ENCODE measurements at regions not wholly inside any gene's neighbourhood (a gene's known extent, or its start where the extent isn't known, plus 50 kb on each side); places are given as distances from the start of the nearest gene placed in this dataset.

GRCh38 chr20:53656293-53657202 is 62.9 kb upstream of the ZNF217 start:
- H3T11ph ChIP-seq (ENCODE audit: low read length) = no peak overlapping the region
- H3K23me2 ChIP-seq (ENCODE audit: insufficient read length, low read depth, low read length, poor library complexity, severe bottlenecking) = peaks cover 2% of the 10 kb centered on the region
- H3K4me3 Mint-ChIP-seq = no peak overlapping the region
- no peak overlapping the region for H3K14ac ChIP-seq (ENCODE audit: insufficient read depth, low read length)
- WGBS (ENCODE audit: extremely low coverage, insufficient read length, low lambda C conversion rate) = no CpG with 5 or more reads among the region's 4 CpGs
- no peaks in the 10 kb centered on the region for H3K36me3 Mint-ChIP-seq (ENCODE audit: insufficient read depth in 1 of 3, low read depth in 3 of 3)
- H2BK15ac ChIP-seq (ENCODE audit: low read depth, low read length) = no peak overlapping the region
- H3K9me3 ChIP-seq (ENCODE audit: control insufficient read depth, low read depth, low read length) = no peaks in the 10 kb centered on the region
- no peak overlapping the region for H4K8ac ChIP-seq (replicated peaks; ENCODE audit: insufficient read length, low read depth, low read length)
- H3K18ac ChIP-seq (ENCODE audit: insufficient read length, low read depth, low read length) = no peak overlapping the region
- H2BK12ac ChIP-seq (ENCODE audit: insufficient read length, low read depth, low read length) = no peak overlapping the region
- DNase-seq = no peak
- H2BK120ac ChIP-seq (ENCODE audit: low read depth, low read length, poor library complexity, severe bottlenecking) = no peak overlapping the region
- no peaks in the 10 kb centered on the region for H3K9me3 Mint-ChIP-seq
- no peak overlapping the region for H3K23ac ChIP-seq (ENCODE audit: insufficient read length, low read depth, low read length)
- H2AFZ ChIP-seq (ENCODE audit: low read length) = peak overlapping the region; percentile 24
- no peak overlapping the region for H2AK5ac ChIP-seq (ENCODE audit: insufficient read length, low read length)
- TF ChIP-seq CTCF (conservative IDR thresholded peaks at IDR 0.05) = no peak
- no peak overlapping the region for H4K5ac ChIP-seq (ENCODE audit: insufficient read length, low read depth, low read length)
- no peak overlapping the region for H3K56ac ChIP-seq (ENCODE audit: insufficient read length, low read depth, low read length)
- H3K4ac ChIP-seq (ENCODE audit: low read depth, low read length) = no peak overlapping the region
- H3K27me3 Mint-ChIP-seq (ENCODE audit: low read depth) = no peaks in the 10 kb centered on the region
- H3K27ac Mint-ChIP-seq = peak overlapping the region in 2 of 3 experiments; percentile 33 to 59; a peak in 4 of 7 replicates
- H2BK5ac ChIP-seq (ENCODE audit: insufficient read length, low read length) = no peak overlapping the region
- no peaks in the 10 kb centered on the region for H3K27me3 ChIP-seq (ENCODE audit: insufficient read depth, low read length)
- no peak overlapping the region for H3K4me2 ChIP-seq (ENCODE audit: insufficient read depth, insufficient read length, low read length)
- no peak overlapping the region for H3K27ac ChIP-seq (ENCODE audit: insufficient read length, low read depth, low read length)
- H3K79me1 ChIP-seq (ENCODE audit: insufficient read depth, low read depth, low read length, poor library complexity, severe bottlenecking) = no peaks in the 10 kb centered on the region
- no peak overlapping the region for H3K9ac ChIP-seq (ENCODE audit: extremely low read depth, insufficient read length, low read length)
- no peak overlapping the region for H4K91ac ChIP-seq (ENCODE audit: insufficient read length, low read depth, low read length)
- peaks cover 56 to 69% of the 10 kb centered on the region in 2 experiments for H3K4me1 Mint-ChIP-seq
- no peaks in the 10 kb centered on the region for H4K20me1 ChIP-seq (ENCODE audit: control insufficient read depth, insufficient read depth, insufficient read length)
- H3K79me2 ChIP-seq (ENCODE audit: insufficient read depth, low read length) = no peaks in the 10 kb centered on the region
- peaks cover 2% of the 10 kb centered on the region; the same call in 1 of the 2 replicates for H3K4me1 ChIP-seq (ENCODE audit: insufficient read depth, low read length)
- H2BK20ac ChIP-seq (ENCODE audit: low read depth, low read length, poor library complexity, severe bottlenecking) = no peak overlapping the region
